ENCODE measurements at regions not wholly inside any gene's neighbourhood (a gene's known extent, or its start where the extent isn't known, plus 50 kb on each side); places are given as distances from the start of the nearest gene placed in this dataset.
A peak's percentile ranks its signal among the peaks of the same experiment; 100 is the strongest.

DNA sequence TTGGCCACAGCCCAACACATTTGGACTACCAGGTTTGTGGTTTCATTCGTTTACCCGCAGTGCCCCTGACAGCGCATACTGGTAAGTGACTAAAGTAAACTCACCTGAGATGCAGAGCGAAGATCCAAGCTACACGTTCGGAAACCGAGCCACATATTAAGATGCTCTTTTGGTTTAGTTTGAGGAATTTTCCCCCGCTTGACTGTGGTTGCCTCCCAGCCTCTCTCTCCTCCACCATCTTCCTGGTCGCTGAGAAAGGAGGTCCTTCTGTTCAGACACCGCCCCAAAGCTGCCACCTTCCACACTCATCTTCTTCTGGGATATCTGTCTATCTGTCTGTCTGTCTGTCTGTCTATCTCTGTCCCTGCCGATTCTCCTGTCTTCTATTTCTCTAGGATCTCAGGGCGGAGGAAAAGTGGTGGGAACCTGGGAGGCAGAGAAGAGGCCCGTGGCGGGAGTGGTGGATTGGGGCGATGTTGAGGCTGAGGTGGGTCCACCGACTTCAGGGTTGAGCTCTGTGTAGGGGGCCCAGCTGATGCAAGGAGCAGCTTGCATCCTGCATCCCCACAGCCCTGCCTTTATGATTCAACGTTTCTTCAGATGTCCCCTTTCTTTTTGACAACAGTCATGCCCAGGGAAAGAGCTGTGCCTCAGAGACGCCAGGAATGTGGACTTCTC, 196.9 kb upstream of the ZNF184 start:
- no peaks in the 10 kb centered on the region for H3K36me3 ChIP-seq (ENCODE audit: control insufficient read depth, insufficient read depth, low read length)
- in situ Hi-C loops (cut with MboI; ENCODE audit: low sequenced_read_pairs) (no loop called here), dilution Hi-C loops (cut with HindIII; ENCODE audit: low sequenced_read_pairs, unreplicated experiment) (no loop called here), intact Hi-C loops (cut with micrococcal nuclease) (loop anchor here (5.0 kb wide), 1 partner anchor 83 kb away; no protein-coding TSS in a partner anchor)
- H4K5ac ChIP-seq (ENCODE audit: low read depth, low read length) = no peak overlapping the region
- no peaks in the 10 kb centered on the region for H3K79me1 ChIP-seq (ENCODE audit: low read depth in 1 of 2, low read length in 2 of 2)
- no peak overlapping the region for H4K91ac ChIP-seq (ENCODE audit: insufficient read depth, low read depth, low read length)
- no peak overlapping the region for H2BK20ac ChIP-seq (ENCODE audit: low read depth, low read length)
- ATAC-seq (ENCODE audit: low read depth) (no peak), DNase-seq (no peak)
- no peak overlapping the region for H4K8ac ChIP-seq (ENCODE audit: low read depth in 2 of 2, low read length in 2 of 2)
- no peak overlapping the region for H3K18ac ChIP-seq (ENCODE audit: low read depth, low read length)
- H3K4ac ChIP-seq (ENCODE audit: low read depth, low read length) = no peak overlapping the region
- no peaks in the 10 kb centered on the region for H3K9me3 ChIP-seq (ENCODE audit: control insufficient read depth, insufficient read depth, low read length)
- H3K14ac ChIP-seq (replicated peaks; ENCODE audit: low read depth, low read length) = no peak overlapping the region
- no peak overlapping the region for H3K23ac ChIP-seq (ENCODE audit: low read depth, low read length)
- H3K56ac ChIP-seq (ENCODE audit: extremely low read depth, insufficient read depth, low read length) = no peak overlapping the region
- H3K9ac ChIP-seq (ENCODE audit: low read depth, low read length) = no peak overlapping the region
- H4K20me1 ChIP-seq (ENCODE audit: insufficient read depth, low read length) = no peaks in the 10 kb centered on the region
- no peak overlapping the region for H2BK15ac ChIP-seq (ENCODE audit: low read depth, low read length)
- no peak overlapping the region for H2AFZ ChIP-seq (replicated peaks; ENCODE audit: low read length, poor library complexity)
- H3K4me2 ChIP-seq (ENCODE audit: low read depth, low read length) = peak overlapping the region; percentile 78
- BruUV-seq (replicated peaks) = no TSS peak
- CTCF ChIA-PET = interaction anchor here (0.6 kb wide), 1 partner anchor 411 kb away, joined by 3 read pairs; no protein-coding TSS in a partner anchor
- no peaks in the 10 kb centered on the region for H3K9me1 ChIP-seq (ENCODE audit: insufficient read depth, low read length)
- TF ChIP-seq MXI1 (IDR thresholded peaks at IDR 0.05; ENCODE audit: borderline replicate concordance, low read depth, low read length) = no peak
- TF ChIP-seq MAZ (IDR thresholded peaks at IDR 0.05; ENCODE audit: borderline replicate concordance, low read depth, low read length) = no peak
- TF ChIP-seq, protein P1, sequence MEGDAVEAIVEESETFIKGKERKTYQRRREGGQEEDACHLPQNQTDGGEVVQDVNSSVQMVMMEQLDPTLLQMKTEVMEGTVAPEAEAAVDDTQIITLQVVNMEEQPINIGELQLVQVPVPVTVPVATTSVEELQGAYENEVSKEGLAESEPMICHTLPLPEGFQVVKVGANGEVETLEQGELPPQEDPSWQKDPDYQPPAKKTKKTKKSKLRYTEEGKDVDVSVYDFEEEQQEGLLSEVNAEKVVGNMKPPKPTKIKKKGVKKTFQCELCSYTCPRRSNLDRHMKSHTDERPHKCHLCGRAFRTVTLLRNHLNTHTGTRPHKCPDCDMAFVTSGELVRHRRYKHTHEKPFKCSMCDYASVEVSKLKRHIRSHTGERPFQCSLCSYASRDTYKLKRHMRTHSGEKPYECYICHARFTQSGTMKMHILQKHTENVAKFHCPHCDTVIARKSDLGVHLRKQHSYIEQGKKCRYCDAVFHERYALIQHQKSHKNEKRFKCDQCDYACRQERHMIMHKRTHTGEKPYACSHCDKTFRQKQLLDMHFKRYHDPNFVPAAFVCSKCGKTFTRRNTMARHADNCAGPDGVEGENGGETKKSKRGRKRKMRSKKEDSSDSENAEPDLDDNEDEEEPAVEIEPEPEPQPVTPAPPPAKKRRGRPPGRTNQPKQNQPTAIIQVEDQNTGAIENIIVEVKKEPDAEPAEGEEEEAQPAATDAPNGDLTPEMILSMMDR (conservative IDR thresholded peaks at IDR 0.05; ENCODE audit: low read depth, low read length) = no peak
- TF ChIP-seq BHLHE40 (IDR thresholded peaks at IDR 0.05; ENCODE audit: low read depth, low read length) = no peak
- TF ChIP-seq, protein P2, sequence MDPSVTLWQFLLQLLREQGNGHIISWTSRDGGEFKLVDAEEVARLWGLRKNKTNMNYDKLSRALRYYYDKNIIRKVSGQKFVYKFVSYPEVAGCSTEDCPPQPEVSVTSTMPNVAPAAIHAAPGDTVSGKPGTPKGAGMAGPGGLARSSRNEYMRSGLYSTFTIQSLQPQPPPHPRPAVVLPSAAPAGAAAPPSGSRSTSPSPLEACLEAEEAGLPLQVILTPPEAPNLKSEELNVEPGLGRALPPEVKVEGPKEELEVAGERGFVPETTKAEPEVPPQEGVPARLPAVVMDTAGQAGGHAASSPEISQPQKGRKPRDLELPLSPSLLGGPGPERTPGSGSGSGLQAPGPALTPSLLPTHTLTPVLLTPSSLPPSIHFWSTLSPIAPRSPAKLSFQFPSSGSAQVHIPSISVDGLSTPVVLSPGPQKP (IDR thresholded peaks at IDR 0.05; ENCODE audit: borderline replicate concordance, low read depth, low read length) = no peak
- no peak for TF ChIP-seq RAD21 (IDR thresholded peaks at IDR 0.05; ENCODE audit: low read length)
- TF ChIP-seq, protein P3, sequence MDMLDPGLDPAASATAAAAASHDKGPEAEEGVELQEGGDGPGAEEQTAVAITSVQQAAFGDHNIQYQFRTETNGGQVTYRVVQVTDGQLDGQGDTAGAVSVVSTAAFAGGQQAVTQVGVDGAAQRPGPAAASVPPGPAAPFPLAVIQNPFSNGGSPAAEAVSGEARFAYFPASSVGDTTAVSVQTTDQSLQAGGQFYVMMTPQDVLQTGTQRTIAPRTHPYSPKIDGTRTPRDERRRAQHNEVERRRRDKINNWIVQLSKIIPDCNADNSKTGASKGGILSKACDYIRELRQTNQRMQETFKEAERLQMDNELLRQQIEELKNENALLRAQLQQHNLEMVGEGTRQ (IDR thresholded peaks at IDR 0.05; ENCODE audit: low read depth, low read length) = no peak
- no peak for TF ChIP-seq CHD1 (IDR thresholded peaks at IDR 0.05; ENCODE audit: low read depth, low read length)
- no peak for TF ChIP-seq RCOR1 (IDR thresholded peaks at IDR 0.05; ENCODE audit: insufficient replicate concordance, low read length)
- no peak for TF ChIP-seq SMC3 (IDR thresholded peaks at IDR 0.05; ENCODE audit: low read depth, low read length)
- no peak for TF ChIP-seq FOS (IDR thresholded peaks at IDR 0.05; ENCODE audit: low read depth, low read length)
- no peak for TF ChIP-seq CEBPB (IDR thresholded peaks at IDR 0.05; ENCODE audit: low read depth, low read length)
- no peak for TF ChIP-seq MAFK (IDR thresholded peaks at IDR 0.05; ENCODE audit: low read depth, low read length)
- no peak for TF ChIP-seq RFX5 (IDR thresholded peaks at IDR 0.05; ENCODE audit: low read depth, low read length)
- TF ChIP-seq NFE2L2 (IDR thresholded peaks at IDR 0.05; ENCODE audit: low read depth, low read length) = no peak
- no peak for TF ChIP-seq POLR2A (IDR thresholded peaks at IDR 0.05; ENCODE audit: low read depth, low read length)
- no peak overlapping the region for H3K27ac ChIP-seq (ENCODE audit: insufficient read depth, low read length)
- peak overlapping the region; percentile 28; the same call in 1 of the 2 replicates for H3K4me3 ChIP-seq (ENCODE audit: insufficient read depth, low read depth, low read length)
- POLR2A ChIA-PET (ENCODE audit: unreplicated experiment) = no interaction called here
- no peak overlapping the region for H2AK5ac ChIP-seq (ENCODE audit: low read depth, low read length)
- peaks cover 1% of the 10 kb centered on the region; the same call in 1 of the 2 replicates for H3K4me1 ChIP-seq (ENCODE audit: control insufficient read depth, insufficient read depth, low read length)
- no peak overlapping the region for H2BK120ac ChIP-seq (ENCODE audit: low read depth, low read length)
- no peak overlapping the region for H2BK5ac ChIP-seq (ENCODE audit: low read depth, low read length, poor library complexity, severe bottlenecking)
- H3K27me3 ChIP-seq (ENCODE audit: control insufficient read depth, insufficient read depth, low read length) = no peaks in the 10 kb centered on the region
- 20% methylated on average over 3 of the region's 18 CpGs; no CpG with 5 or more reads in 1 of the 2 experiments for WGBS, 2 experiments (ENCODE audit: extremely low coverage in 2 of 2, insufficient read length in 1 of 2)
- H2AK9ac ChIP-seq (replicated peaks; ENCODE audit: low read depth, low read length, poor library complexity) = no peak overlapping the region

All from IMR-90 (cell line).